Chondrocyte (in vitro differentiated cells): ENCODE measurements at regions not wholly inside any gene's neighbourhood (a gene's known extent, or its start where the extent isn't known, plus 50 kb on each side); places are given as distances from the start of the nearest gene placed in this dataset.

ENCODE experiments used
- DNase-seq: peaks from one replicate; pipeline ENCODE4 v3.0.0; 2021; ENCODE audit warnings: mixed read lengths, low spot score
- H3K27ac Mint-ChIP-seq: one replicate; pipeline ENCODE4 v1.8.0; 2021; ENCODE audit warnings: mild to moderate bottlenecking, moderate library complexity, mixed read lengths; ENCODE audit not compliant: unreplicated experiment
- H3K27me3 Mint-ChIP-seq: 2 replicates; pipeline ENCODE4 v1.8.0; 2021; ENCODE audit warnings: low read depth, mixed read lengths
- H3K36me3 Mint-ChIP-seq: 2 replicates; pipeline ENCODE4 v1.8.0; 2021; ENCODE audit warnings: low read depth, mixed read lengths
- H3K4me1 Mint-ChIP-seq: 2 replicates; pipeline ENCODE4 v1.8.0; 2021; ENCODE audit warnings: low read depth, mild to moderate bottlenecking, mixed read lengths
- H3K4me3 Mint-ChIP-seq: one replicate; pipeline ENCODE4 v1.8.0; 2021; ENCODE audit warnings: mild to moderate bottlenecking, moderate library complexity, mixed read lengths; ENCODE audit not compliant: unreplicated experiment
- H3K9me3 Mint-ChIP-seq: 2 replicates; pipeline ENCODE4 v1.8.0; 2021; ENCODE audit warnings: low read depth, mixed read lengths
- CTCF ChIP-seq: fragments of 200-600 bp; sonication (generic); IDR thresholded peaks from 2 replicates; pipeline ENCODE4 v1.5.0; 2021; ENCODE audit warnings: antibody characterized with exemption, mild to moderate bottlenecking, moderate library complexity

GRCh38 chr5:114204923-114205322 is 156.9 kb upstream of the KCNN2 start:
- Mint-ChIP-seq H3K27me3 (peaks cover 15% of the 10 kb centered on the region), H3K9me3 (peaks cover 8% of the 10 kb centered on the region), H3K4me3 (no peak overlapping the region), H3K4me1 (no peaks in the 10 kb centered on the region), H3K36me3 (peaks cover 2% of the 10 kb centered on the region), H3K27ac (no peak overlapping the region)
- no peak for TF ChIP-seq CTCF
- DNase-seq, result no peak

- Mint-ChIP-seq H3K27me3 (peaks cover 17% of the 10 kb centered on the region), H3K27ac (no peak overlapping the region), H3K4me1 (no peaks in the 10 kb centered on the region), H3K36me3 (peaks cover 2% of the 10 kb centered on the region), H3K9me3 (no peaks in the 10 kb centered on the region), H3K4me3 (no peak overlapping the region)
- TF ChIP-seq CTCF, result no peak
- DNase-seq, result no peak
Measured at GRCh38 chr5:114206640-114207039, 155.2 kb upstream of the KCNN2 start.

GRCh38 chr5:114207615-114208014 is 154.3 kb upstream of the KCNN2 start:
- H3K4me3 Mint-ChIP-seq, result no peak overlapping the region
- no peak for DNase-seq
- H3K9me3 Mint-ChIP-seq, result no peaks in the 10 kb centered on the region
- no peak overlapping the region for H3K27ac Mint-ChIP-seq
- peaks cover 17% of the 10 kb centered on the region for H3K27me3 Mint-ChIP-seq
- H3K4me1 Mint-ChIP-seq, result no peaks in the 10 kb centered on the region
- peaks cover 2% of the 10 kb centered on the region for H3K36me3 Mint-ChIP-seq
- no peak for TF ChIP-seq CTCF

GRCh38 chr5:114208120-114208519 is 153.8 kb upstream of the KCNN2 start:
- H3K36me3 Mint-ChIP-seq, result peaks cover 2% of the 10 kb centered on the region
- H3K27me3 Mint-ChIP-seq, result peaks cover 17% of the 10 kb centered on the region

GRCh38 chr5:114208588-114208987 is 153.3 kb upstream of the KCNN2 start:
- no peak for TF ChIP-seq CTCF
- peaks cover 3% of the 10 kb centered on the region for H3K36me3 Mint-ChIP-seq
- H3K4me1 Mint-ChIP-seq, result no peaks in the 10 kb centered on the region
- peaks cover 17% of the 10 kb centered on the region for H3K27me3 Mint-ChIP-seq
- no peak for DNase-seq
- peaks cover 2% of the 10 kb centered on the region for H3K9me3 Mint-ChIP-seq
- H3K27ac Mint-ChIP-seq, result no peak overlapping the region
- H3K4me3 Mint-ChIP-seq, result no peak overlapping the region

More at GRCh38 chr5:114208120-114208519, 153.8 kb upstream of the KCNN2 start:
- DNase-seq, result no peak
- TF ChIP-seq CTCF, result no peak
- Mint-ChIP-seq H3K4me3 (no peak overlapping the region), H3K27ac (no peak overlapping the region), H3K9me3 (no peaks in the 10 kb centered on the region), H3K4me1 (no peaks in the 10 kb centered on the region)
